Tibial nerve (tissue), 4 donors: ENCODE measurements at regions not wholly inside any gene's neighbourhood (a gene's known extent, or its start where the extent isn't known, plus 50 kb on each side); places are given as distances from the start of the nearest gene placed in this dataset.

Source experiments
- EP300 ChIP-seq, 2 donors: sonication (generic); formaldehyde crosslinking; IDR thresholded peaks; one replicate each; pipeline ENCODE4 v1.6.1; 2017; ENCODE audit warnings: antibody characterized with exemption in 2 of 2, mild to moderate bottlenecking in 1 of 2
- TF ChIP-seq, protein P1 (sequence below), 5 experiments: fragments of 200-600 bp in 3 of 5; fragments of 450-650 bp in 2 of 5; sonication (generic) in 3 of 5; IDR thresholded peaks; one replicate each; pipeline ENCODE4 v1.5.1; 2016 to 2019; ENCODE audit warnings: antibody characterized with exemption in 5 of 5, mild to moderate bottlenecking in 3 of 5, moderate library complexity in 2 of 5

DNA sequence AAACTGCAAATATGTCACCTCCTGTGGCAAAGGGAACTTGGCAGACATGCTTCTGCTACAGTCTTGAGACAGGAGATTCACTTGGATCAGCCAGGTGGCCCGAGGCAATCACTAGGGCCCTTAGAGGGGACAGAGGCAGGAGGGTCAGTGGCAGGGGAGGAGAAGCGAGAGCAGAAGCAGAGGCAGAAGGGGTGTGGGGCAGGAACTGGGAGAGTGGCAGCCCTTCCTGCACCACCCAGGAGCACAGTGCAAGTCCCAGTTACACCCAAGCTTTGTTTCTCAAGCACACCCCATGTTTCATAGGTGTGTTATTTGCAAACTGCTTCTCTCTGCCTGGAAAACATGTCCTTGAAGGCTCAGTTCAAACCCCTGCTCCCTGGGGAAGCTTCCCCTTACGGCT, 309.7 kb upstream of the MYT1L start:
- TF ChIP-seq EP300 (IDR thresholded peaks at IDR 0.05) = no peak
- TF ChIP-seq, protein P1, sequence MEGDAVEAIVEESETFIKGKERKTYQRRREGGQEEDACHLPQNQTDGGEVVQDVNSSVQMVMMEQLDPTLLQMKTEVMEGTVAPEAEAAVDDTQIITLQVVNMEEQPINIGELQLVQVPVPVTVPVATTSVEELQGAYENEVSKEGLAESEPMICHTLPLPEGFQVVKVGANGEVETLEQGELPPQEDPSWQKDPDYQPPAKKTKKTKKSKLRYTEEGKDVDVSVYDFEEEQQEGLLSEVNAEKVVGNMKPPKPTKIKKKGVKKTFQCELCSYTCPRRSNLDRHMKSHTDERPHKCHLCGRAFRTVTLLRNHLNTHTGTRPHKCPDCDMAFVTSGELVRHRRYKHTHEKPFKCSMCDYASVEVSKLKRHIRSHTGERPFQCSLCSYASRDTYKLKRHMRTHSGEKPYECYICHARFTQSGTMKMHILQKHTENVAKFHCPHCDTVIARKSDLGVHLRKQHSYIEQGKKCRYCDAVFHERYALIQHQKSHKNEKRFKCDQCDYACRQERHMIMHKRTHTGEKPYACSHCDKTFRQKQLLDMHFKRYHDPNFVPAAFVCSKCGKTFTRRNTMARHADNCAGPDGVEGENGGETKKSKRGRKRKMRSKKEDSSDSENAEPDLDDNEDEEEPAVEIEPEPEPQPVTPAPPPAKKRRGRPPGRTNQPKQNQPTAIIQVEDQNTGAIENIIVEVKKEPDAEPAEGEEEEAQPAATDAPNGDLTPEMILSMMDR (IDR thresholded peaks at IDR 0.05) = no peak
